Peyer's patch (tissue), 4 donors: ENCODE measurements at regions not wholly inside any gene's neighbourhood (a gene's known extent, or its start where the extent isn't known, plus 50 kb on each side); places are given as distances from the start of the nearest gene placed in this dataset.

Source experiments
- DNase-seq, 3 donors: peaks; one replicate each; pipeline ENCODE4 v3.0.0-alpha.2; 2017 to 2019
- H3K27ac ChIP-seq, 4 donors: fragments of 200-600 bp; sonication (generic); one replicate each; pipeline ENCODE4 v1.5.1; 2016 to 2019
- H3K27me3 ChIP-seq, 2 donors: fragments of 200-600 bp; sonication (generic); one replicate each; pipeline ENCODE4 v1.5.1; 2019
- H3K36me3 ChIP-seq, 3 donors: fragments of 200-600 bp; sonication (generic); one replicate each; pipeline ENCODE4 v1.5.1; 2016 to 2019
- H3K4me1 ChIP-seq, 4 donors: fragments of 200-600 bp; sonication (generic); one replicate each; pipeline ENCODE4 v1.5.1; 2016 to 2019
- H3K4me3 ChIP-seq, 4 donors: fragments of 200-600 bp; sonication (generic); 1 replicate in 3 of 4; 2 replicates in 1 of 4; pipeline ENCODE4 v1.5.1; 2016 to 2019; ENCODE audit warnings: mild to moderate bottlenecking in 1 of 4
- H3K9me3 ChIP-seq, 4 donors: fragments of 200-600 bp; sonication (generic); one replicate each; pipeline ENCODE4 v1.5.1; 2016 to 2019; ENCODE audit warnings: mild to moderate bottlenecking in 1 of 4
- POLR2A ChIP-seq, 2 donors: fragments of 450-650 bp; IDR thresholded peaks; one replicate each; pipeline ENCODE4 v1.5.1; 2017; ENCODE audit warnings: antibody characterized with exemption in 2 of 2, mild to moderate bottlenecking in 2 of 2, moderate library complexity in 2 of 2
- TF ChIP-seq, protein P1 (sequence below), 6 experiments: fragments of 450-650 bp in 4 of 6; fragments of 200-600 bp in 2 of 6; sonication (generic) in 1 of 6; IDR thresholded peaks; one replicate each; pipeline ENCODE4 v1.5.1; 2017 to 2019; ENCODE audit warnings: antibody characterized with exemption in 6 of 6, mild to moderate bottlenecking in 3 of 6, moderate library complexity in 1 of 6

DNA sequence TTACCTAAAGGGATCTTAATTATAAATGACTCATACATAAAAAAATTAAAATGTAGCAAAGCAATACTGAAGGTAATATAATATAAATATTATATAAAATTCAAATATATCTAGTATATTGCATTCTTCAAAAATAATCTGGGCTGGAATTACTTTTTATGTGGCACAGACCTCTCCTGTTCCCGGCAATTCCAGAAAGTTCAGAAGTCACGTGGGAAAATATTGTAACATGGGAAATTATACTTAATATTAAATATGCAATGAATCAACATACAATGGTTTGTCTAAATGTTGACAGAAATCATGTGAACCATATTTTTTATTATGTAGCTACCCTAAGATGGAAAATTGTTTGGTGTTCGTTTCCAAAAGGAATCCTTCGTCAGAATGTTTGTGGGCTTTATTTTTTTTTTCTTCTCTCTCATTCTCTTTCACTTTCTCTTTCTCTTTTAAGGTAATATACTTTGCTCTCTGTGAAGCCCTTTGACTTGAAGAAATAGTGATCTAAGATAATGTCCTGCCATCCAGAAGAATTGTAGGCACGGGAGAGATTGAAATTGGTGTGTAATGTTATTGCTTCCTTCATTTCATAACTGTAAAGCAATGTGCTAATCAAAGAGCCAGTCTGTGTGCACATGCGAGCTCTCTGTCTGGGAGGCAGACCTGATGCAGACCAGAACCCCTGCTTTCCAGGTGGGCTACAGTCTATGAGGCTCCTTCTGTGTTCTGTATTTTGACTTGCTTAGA, 559.4 kb downstream of the NR2F2 start:
- Histone ChIP-seq H3K9me3 (no peaks in the 10 kb centered on the region), H3K4me1 (no peaks in the 10 kb centered on the region), H3K27me3 (no peaks in the 10 kb centered on the region), H3K36me3 (no peaks in the 10 kb centered on the region), H3K27ac (peak overlapping the region in 1 of 4 donors; percentile 3), H3K4me3 (peak overlapping the region in 3 of 4 donors; percentile 7 to 40 (median 38))
- DNase-seq: no peak
- no peak for TF ChIP-seq POLR2A (IDR thresholded peaks at IDR 0.05)

DNA sequence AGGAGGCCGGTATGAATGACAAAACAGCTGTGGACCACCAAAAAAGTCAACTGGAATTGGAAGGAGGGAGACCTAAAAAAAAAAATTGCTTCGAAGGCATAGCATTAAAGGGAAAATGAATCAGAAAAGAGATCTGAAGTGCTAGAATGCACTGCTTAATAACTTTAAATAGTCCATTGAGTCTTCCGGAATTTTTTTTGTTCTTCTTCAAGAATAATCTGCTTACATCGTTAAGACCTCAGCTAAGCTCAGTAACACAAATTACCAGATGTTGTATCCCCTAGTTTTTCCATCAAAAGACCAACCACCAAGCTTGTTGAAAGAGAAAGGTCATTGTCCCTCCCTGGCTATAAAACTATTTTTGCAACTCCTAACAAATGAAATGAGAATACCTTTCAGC, 560.5 kb downstream of the NR2F2 start:
- DNase-seq: no peak
- Histone ChIP-seq H3K9me3 (no peaks in the 10 kb centered on the region), H3K27ac (no peak overlapping the region), H3K4me3 (no peak overlapping the region), H3K36me3 (no peaks in the 10 kb centered on the region), H3K4me1 (no peaks in the 10 kb centered on the region), H3K27me3 (no peaks in the 10 kb centered on the region)
- TF ChIP-seq POLR2A (IDR thresholded peaks at IDR 0.05): no peak
- TF ChIP-seq, protein P1, sequence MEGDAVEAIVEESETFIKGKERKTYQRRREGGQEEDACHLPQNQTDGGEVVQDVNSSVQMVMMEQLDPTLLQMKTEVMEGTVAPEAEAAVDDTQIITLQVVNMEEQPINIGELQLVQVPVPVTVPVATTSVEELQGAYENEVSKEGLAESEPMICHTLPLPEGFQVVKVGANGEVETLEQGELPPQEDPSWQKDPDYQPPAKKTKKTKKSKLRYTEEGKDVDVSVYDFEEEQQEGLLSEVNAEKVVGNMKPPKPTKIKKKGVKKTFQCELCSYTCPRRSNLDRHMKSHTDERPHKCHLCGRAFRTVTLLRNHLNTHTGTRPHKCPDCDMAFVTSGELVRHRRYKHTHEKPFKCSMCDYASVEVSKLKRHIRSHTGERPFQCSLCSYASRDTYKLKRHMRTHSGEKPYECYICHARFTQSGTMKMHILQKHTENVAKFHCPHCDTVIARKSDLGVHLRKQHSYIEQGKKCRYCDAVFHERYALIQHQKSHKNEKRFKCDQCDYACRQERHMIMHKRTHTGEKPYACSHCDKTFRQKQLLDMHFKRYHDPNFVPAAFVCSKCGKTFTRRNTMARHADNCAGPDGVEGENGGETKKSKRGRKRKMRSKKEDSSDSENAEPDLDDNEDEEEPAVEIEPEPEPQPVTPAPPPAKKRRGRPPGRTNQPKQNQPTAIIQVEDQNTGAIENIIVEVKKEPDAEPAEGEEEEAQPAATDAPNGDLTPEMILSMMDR (IDR thresholded peaks at IDR 0.05): no peak

DNA sequence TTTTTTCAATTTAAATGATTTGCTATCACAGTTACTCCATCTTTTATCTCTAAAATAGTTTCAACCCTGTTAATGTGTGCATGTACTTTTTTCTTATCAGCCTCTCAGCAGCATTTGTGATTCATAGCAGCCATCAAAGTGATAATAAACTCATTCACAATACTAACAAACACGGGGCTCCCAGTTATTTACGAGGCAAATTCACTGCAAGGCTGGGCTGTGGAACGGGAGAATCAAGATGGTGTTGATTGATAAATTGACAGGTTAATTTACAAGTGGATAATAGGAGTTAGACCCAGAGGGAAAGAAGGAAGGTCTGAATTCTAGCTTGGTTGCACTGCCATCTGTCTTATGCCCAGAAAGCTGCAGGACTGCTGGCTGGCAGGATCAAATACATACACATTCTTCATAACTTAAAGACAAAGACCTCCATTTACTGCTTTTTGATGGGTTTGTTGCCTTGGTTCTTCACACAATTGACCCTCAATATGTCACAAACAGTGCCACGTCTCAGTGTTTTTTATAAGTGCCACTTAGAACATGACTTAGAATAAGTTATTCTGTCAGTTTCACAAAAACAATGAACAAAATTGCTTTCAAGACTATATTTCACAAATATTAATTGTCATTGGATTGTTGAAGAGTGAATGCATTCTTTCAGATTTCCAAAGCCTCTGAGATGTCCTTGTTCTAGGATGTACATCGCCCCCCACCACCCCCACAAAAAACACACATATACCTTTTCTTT, 562.8 kb downstream of the NR2F2 start:
- Histone ChIP-seq H3K27ac (no peak overlapping the region), H3K36me3 (no peaks in the 10 kb centered on the region), H3K27me3 (no peaks in the 10 kb centered on the region), H3K4me1 (no peaks in the 10 kb centered on the region), H3K9me3 (no peaks in the 10 kb centered on the region), H3K4me3 (no peak overlapping the region)
- no peak for DNase-seq
- TF ChIP-seq, protein P1 (IDR thresholded peaks at IDR 0.05): peak in 4 of 6 experiments; percentile 19 to 50 (median 34)
- no peak for TF ChIP-seq POLR2A (IDR thresholded peaks at IDR 0.05)

DNA sequence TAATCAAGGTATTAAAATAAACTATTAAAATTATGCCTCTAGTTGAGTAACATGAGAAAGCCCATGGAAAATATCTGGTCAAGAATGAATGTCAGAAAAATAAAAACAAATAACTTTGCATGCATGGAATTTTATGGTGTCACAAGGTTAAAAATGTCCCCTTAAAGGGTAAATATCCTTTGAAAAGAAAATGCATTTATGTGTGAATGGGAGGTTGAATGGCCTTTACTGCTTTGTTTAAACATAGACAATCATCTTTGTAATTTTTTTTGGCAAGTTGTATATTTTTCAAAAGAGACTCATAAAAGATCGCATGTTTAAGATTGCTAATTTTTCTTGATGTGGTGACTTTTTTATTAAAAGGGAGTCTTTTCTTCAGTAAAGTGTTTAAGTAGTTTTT, 564.2 kb downstream of the NR2F2 start:
- Histone ChIP-seq H3K36me3 (no peaks in the 10 kb centered on the region), H3K9me3 (no peaks in the 10 kb centered on the region), H3K4me1 (no peaks in the 10 kb centered on the region), H3K27ac (no peak overlapping the region), H3K27me3 (no peaks in the 10 kb centered on the region), H3K4me3 (no peak overlapping the region)
- TF ChIP-seq, protein P1 (IDR thresholded peaks at IDR 0.05): no peak
- TF ChIP-seq POLR2A (IDR thresholded peaks at IDR 0.05): no peak
- DNase-seq: no peak

DNA sequence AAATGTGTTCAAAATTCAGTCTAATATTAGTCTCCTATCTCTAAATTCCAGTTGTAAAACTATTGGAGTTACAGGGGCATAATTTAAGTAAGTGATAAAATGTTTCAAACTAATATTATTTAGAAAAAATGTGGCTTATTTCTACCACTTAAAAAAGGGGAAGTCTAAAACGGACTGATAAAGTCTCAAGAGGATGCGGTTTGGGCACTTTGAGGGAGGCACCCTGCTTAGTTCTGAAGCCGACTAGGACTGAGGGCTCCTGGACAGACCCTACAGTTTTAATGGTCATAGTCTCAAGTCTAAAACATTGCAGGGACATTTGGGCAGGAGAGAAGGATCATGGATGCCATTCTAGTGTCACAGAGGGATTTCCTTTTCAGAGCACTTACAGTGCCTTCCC, 566.3 kb downstream of the NR2F2 start:
- Histone ChIP-seq H3K27me3 (no peaks in the 10 kb centered on the region), H3K27ac (no peak overlapping the region), H3K4me3 (no peak overlapping the region), H3K9me3 (no peaks in the 10 kb centered on the region), H3K4me1 (no peaks in the 10 kb centered on the region), H3K36me3 (no peaks in the 10 kb centered on the region)
- TF ChIP-seq, protein P1 (IDR thresholded peaks at IDR 0.05): no peak
- TF ChIP-seq POLR2A (IDR thresholded peaks at IDR 0.05): no peak
- no peak for DNase-seq

DNA sequence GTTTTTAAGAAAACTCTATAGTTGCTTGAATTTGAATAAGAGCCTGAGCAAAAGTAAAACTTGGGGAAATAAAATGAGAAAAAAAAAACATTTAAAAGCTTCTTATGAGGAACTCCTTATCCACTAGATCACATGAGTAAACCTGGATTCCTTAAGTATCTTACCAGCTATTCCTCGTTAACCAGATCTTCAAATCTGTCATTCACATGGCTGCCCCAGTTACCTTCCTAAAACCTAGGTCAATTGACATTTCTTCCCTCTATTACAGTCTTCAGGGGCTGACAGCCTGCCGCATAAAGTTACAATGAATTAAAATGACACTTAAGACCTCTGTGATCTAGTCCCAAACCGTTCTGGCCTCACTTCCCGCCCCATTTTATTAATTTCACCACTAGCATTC, 583.6 kb downstream of the NR2F2 start:
- Histone ChIP-seq H3K27me3 (no peaks in the 10 kb centered on the region), H3K9me3 (no peaks in the 10 kb centered on the region), H3K36me3 (no peaks in the 10 kb centered on the region), H3K4me3 (no peak overlapping the region), H3K4me1 (no peaks in the 10 kb centered on the region), H3K27ac (no peak overlapping the region)
- DNase-seq: no peak
- TF ChIP-seq, protein P1 (IDR thresholded peaks at IDR 0.05): no peak
- TF ChIP-seq POLR2A (IDR thresholded peaks at IDR 0.05): no peak
